Glutamatergic neuron (in vitro differentiated cells): ENCODE measurements at regions not wholly inside any gene's neighbourhood (a gene's known extent, or its start where the extent isn't known, plus 50 kb on each side); places are given as distances from the start of the nearest gene placed in this dataset.

Experiments used
- DNase-seq: peaks from one replicate; pipeline ENCODE4 v3.0.0; 2022
- H3K27ac Mint-ChIP-seq: one replicate; pipeline ENCODE4 v1.8.0; 2020; ENCODE audit warnings: mild to moderate bottlenecking, mixed read lengths, inconsistent platforms; ENCODE audit not compliant: unreplicated experiment
- H3K27me3 Mint-ChIP-seq: one replicate; pipeline ENCODE4 v1.8.0; 2020; ENCODE audit warnings: mild to moderate bottlenecking, moderate library complexity, mixed read lengths, inconsistent platforms; ENCODE audit not compliant: unreplicated experiment
- H3K36me3 Mint-ChIP-seq: one replicate; pipeline ENCODE4 v1.8.0; 2020; ENCODE audit warnings: mild to moderate bottlenecking, mixed read lengths, inconsistent platforms; ENCODE audit not compliant: unreplicated experiment
- H3K4me1 Mint-ChIP-seq: one replicate; pipeline ENCODE4 v1.8.0; 2020; ENCODE audit warnings: mild to moderate bottlenecking, low read depth, mixed read lengths, inconsistent platforms; ENCODE audit not compliant: unreplicated experiment
- H3K4me3 Mint-ChIP-seq: one replicate; pipeline ENCODE4 v1.8.0; 2020; ENCODE audit warnings: mild to moderate bottlenecking, mixed read lengths, inconsistent platforms; ENCODE audit not compliant: unreplicated experiment
- H3K9me3 Mint-ChIP-seq: one replicate; pipeline ENCODE4 v1.8.0; 2020; ENCODE audit warnings: mild to moderate bottlenecking, moderate library complexity, mixed read lengths, inconsistent platforms; ENCODE audit not compliant: unreplicated experiment
- TF ChIP-seq, protein P1 (sequence below): fragments of 200-600 bp; sonication (generic); IDR thresholded peaks from one replicate; pipeline ENCODE4 v1.5.0; 2021; ENCODE audit not compliant: partially characterized antibody, unreplicated experiment

DNA sequence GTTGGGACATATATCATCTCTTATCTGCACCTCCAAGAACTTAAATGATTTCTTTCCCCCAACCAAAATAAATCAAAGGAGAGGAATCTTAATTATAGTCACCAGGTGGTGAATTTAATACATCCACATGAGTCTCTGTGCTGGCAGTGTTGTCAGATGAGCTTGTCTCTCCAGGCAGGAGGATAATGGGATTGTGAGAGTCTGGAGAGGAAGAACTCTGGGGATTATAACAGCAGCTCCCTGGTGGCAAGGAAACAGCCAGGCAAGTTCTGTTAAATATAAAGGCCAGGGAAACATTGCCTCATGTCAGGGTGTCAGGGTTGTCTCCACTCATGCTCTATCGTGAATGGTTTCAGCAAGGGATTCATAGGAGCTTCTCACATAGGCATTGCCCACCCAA lies 80.8 kb downstream of the TLR4 start:
- peaks cover 7% of the 10 kb centered on the region for H3K4me1 Mint-ChIP-seq
- peaks cover under 1% of the 10 kb centered on the region for H3K27me3 Mint-ChIP-seq
- no peak overlapping the region for H3K27ac Mint-ChIP-seq
- H3K9me3 Mint-ChIP-seq, result no peaks in the 10 kb centered on the region
- TF ChIP-seq, protein P1, sequence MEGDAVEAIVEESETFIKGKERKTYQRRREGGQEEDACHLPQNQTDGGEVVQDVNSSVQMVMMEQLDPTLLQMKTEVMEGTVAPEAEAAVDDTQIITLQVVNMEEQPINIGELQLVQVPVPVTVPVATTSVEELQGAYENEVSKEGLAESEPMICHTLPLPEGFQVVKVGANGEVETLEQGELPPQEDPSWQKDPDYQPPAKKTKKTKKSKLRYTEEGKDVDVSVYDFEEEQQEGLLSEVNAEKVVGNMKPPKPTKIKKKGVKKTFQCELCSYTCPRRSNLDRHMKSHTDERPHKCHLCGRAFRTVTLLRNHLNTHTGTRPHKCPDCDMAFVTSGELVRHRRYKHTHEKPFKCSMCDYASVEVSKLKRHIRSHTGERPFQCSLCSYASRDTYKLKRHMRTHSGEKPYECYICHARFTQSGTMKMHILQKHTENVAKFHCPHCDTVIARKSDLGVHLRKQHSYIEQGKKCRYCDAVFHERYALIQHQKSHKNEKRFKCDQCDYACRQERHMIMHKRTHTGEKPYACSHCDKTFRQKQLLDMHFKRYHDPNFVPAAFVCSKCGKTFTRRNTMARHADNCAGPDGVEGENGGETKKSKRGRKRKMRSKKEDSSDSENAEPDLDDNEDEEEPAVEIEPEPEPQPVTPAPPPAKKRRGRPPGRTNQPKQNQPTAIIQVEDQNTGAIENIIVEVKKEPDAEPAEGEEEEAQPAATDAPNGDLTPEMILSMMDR, result no peak
- no peak overlapping the region for H3K4me3 Mint-ChIP-seq
- DNase-seq, result no peak
- no peaks in the 10 kb centered on the region for H3K36me3 Mint-ChIP-seq

DNA sequence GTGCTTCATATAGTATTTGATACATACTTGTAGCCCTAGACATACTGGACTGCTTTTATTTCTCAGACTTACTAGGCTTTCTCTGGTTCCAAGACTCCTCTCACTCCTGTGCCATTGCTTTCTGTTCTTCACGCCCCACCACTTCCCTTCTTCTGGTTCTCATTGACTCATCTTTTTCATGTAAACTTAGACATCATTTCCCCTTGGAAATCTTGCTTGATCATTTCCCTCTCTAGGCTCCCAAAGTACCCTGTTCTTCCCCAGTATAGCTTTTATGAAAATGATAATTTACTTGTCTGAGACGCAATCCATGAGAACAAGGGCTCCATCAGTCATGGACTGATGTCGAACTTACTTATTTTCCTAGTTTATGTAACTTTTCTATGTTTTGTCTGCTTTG lies 83.5 kb downstream of the TLR4 start:
- DNase-seq, result no peak
- peaks cover 4% of the 10 kb centered on the region for H3K4me1 Mint-ChIP-seq
- H3K27me3 Mint-ChIP-seq, result no peaks in the 10 kb centered on the region
- H3K27ac Mint-ChIP-seq, result no peak overlapping the region
- H3K36me3 Mint-ChIP-seq, result no peaks in the 10 kb centered on the region
- TF ChIP-seq, protein P1, result no peak
- H3K4me3 Mint-ChIP-seq, result no peak overlapping the region
- H3K9me3 Mint-ChIP-seq, result no peaks in the 10 kb centered on the region

DNA sequence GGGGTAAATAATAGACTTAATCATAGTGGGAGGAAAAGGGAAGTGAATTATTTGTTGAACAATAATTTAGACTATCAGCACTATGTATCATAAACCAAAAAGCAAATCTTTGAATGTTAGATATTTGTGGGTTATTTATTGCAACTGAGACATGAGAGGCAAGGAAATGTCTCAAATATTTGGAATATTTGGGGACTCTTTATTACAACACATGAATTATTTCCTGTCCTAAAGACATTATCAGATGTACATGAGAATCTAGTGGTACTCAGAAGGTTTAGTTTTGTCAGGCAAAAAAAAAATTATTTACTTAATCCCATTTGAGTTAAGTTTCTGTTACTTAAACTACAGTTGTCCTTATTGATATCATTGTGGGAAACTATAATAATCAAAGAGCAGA lies 91.1 kb downstream of the TLR4 start:
- no peak for DNase-seq
- Mint-ChIP-seq H3K27me3 (no peaks in the 10 kb centered on the region), H3K9me3 (peaks cover 2% of the 10 kb centered on the region), H3K36me3 (no peaks in the 10 kb centered on the region), H3K27ac (no peak overlapping the region), H3K4me1 (peaks cover 1% of the 10 kb centered on the region), H3K4me3 (no peak overlapping the region)
- TF ChIP-seq, protein P1, result no peak

DNA sequence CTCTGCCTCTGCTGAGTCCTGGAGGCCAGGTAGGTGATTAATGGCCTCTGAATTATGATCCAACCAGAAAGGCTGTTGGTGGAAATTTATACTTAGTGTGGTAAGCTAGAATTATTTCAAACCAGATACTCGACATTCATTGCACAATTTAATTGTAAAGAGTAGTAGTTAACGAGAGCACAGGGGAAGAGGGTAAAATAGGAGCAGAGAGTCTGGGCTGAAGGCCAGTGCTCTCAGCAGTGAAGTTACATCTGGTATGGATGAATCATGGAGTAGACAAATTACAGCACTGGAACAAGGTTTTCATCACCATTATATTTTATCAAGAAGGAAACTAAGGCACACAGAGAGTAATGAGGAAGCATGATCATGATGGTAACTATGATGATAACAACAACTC lies 92.5 kb downstream of the TLR4 start:
- Mint-ChIP-seq H3K9me3 (peaks cover 2% of the 10 kb centered on the region), H3K4me3 (no peak overlapping the region), H3K27ac (no peak overlapping the region), H3K4me1 (peaks cover 1% of the 10 kb centered on the region), H3K27me3 (no peaks in the 10 kb centered on the region), H3K36me3 (no peaks in the 10 kb centered on the region)
- no peak for DNase-seq
- TF ChIP-seq, protein P1, result no peak

DNA sequence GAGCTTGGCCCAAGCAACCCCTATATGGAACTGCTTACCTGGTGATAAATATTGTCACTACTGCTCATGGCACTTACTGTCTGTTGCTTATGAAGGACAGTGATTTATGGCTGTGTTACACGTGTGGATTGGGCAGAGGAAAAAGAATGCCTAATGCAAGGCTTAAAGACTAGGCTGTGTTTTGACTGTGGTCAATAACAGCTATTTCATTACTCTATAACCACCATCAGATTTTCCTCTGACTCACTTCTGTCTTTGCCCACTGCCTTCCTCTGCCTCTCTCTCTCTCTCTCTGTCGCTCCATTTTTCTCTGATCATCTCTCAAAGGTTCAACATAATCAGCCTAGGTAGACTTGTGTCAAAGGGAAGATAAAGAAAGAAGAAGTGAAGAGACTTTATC lies 96.2 kb downstream of the TLR4 start:
- Mint-ChIP-seq H3K9me3 (peaks cover 4% of the 10 kb centered on the region), H3K4me3 (no peak overlapping the region), H3K27ac (no peak overlapping the region), H3K4me1 (no peaks in the 10 kb centered on the region), H3K27me3 (peaks cover 2% of the 10 kb centered on the region), H3K36me3 (no peaks in the 10 kb centered on the region)
- DNase-seq, result no peak
- TF ChIP-seq, protein P1, result no peak
